ENCODE measurements at regions not wholly inside any gene's neighbourhood (a gene's known extent, or its start where the extent isn't known, plus 50 kb on each side); places are given as distances from the start of the nearest gene placed in this dataset.

DNA sequence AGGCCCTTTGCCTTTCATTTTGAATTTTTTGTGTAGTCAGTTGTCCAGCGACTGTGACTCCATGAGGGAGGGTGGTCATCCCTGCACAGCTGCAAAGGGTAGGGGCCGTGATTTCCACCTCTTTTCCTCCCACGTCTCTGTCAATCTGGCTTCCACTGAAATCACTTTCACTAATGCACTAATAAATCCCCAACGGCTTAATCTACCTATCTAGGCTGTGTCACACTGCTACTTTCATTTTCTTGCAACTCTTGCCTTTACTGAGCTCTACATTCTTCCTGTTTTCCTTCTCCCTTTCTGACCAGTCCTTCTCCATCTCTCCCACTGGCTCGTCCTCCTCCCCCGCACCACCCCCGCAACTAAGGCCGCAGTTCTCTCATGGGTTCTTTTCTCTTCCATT, 212.3 kb upstream of the FOXN3 start:
- DNase-seq (ENCODE audit: low read depth) = no peak

DNA sequence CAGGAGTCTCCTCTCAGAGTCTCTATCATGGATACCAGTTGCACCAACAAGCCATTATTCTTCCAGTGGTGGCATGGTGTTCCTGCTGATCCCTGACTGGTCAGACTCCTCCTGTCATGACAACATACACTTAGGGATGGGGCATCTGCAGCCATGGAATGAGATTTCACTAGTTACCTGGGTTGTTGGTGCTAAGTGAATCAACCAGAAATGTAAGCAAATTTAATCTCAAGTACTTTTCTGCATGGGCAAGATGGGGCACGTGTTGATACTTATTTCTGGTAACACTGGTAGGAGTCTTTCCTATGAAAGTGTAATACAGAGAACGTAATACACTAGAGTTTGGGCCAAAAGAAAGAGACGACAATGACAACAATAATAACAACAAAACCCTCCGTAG, 211.5 kb upstream of the FOXN3 start:
- DNase-seq (ENCODE audit: low read depth) = no peak

DNA sequence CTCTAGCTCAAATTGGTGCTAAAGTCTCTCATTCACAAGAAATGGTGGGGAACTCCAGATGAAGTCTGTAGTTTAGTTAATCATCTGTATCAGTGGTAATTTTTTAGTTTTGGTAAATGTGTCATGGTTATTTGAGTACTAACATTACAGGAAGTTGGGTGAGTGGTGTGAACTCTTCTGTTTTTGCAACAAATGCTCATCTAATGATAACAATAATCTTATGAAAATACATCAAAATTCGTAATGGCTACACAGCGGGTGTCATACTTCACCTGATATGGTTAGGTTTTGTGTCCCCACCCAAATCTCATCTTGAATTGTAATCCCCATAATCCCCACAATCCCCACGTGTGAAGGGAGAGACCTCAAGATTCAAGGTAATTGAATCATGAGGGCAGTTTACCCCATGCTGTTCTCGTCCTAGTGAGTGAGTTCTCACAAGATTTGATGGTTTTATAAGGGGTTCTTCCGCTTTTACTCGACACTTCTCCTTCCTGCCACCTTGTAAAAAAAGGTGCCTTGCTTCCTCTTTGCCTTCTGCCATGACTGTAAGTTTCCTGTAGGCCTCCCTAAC, 209.3 kb upstream of the FOXN3 start:
- DNase-seq (ENCODE audit: low read depth) = no peak

DNA sequence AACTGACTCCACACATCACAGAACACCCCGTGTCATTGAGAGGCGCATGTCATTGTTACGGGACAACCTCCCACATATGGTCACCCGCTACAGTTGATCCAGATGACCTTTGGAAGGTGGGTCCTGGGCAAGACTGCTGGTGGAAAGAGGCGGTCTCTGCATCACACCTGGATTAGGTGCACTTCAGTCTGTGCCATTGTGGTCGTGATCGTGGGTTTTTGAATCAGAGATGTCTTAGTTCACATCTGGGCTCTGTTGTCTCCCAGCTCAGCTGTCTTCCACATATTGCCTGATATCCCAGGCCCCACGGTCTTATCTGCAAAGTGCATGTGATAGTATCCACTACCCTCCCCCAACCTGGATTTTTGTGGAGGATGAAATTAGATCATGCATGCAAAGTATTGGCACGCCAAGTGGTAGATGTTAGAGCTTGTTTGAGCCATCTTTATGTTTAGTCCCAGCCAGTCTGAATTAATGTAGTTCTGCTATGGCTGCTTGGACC, 208.7 kb upstream of the FOXN3 start:
- no peak for DNase-seq (ENCODE audit: low read depth)

DNA sequence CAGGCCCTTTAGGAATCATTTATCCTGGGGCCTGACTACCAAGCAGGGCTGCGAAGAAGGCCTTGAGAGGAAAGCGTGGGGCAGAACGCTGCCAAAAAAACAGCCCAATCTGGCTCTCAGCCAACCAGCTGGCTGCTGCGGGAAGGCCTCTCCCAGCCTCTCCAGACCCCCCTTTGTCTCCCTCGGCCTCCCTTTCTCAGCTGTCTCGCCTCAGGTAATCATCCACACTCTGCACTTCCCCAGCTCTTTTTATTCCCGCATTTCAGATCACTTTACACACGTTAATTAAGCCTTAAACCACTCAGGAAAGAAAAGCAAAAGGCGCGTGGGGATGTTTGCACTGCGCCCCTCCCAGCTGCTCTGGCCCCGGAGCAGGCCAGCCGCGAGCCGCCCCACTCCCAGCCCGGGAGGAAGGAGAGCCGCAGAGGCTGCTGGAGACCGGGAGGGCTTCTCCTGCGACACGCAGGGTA, 208.2 kb upstream of the FOXN3 start:
- DNase-seq (ENCODE audit: low read depth) = no peak

DNA sequence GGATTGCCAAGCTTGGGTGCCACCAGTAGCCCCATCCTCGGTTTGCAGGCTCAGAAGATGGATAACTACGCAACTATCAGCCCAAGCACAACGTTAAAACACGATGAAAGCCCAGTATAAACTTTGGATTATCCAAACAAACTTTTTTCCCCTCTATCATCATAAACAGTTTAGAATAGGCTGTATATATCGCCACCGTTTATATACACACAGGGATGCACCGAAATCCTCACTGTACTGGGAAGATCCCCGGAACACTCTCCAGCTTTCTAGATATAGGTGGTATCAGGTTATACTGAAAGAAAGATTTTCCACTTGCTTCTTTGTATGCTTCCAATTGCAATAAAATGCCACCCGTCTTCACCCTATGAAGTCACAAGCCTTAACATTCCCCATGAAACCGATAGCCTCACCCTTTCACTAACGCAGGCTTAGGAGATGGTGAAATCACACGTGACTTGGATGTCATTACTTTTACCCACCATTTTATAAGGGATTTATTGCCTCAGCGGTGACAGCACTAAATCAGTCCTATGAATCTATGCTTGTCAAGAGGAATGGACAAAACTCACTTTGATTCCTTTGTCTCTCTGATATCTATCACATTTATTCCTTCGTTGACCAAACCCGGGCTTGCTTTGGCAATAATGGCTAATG, 207.6 kb upstream of the FOXN3 start:
- DNase-seq (ENCODE audit: low read depth) = no peak

DNA sequence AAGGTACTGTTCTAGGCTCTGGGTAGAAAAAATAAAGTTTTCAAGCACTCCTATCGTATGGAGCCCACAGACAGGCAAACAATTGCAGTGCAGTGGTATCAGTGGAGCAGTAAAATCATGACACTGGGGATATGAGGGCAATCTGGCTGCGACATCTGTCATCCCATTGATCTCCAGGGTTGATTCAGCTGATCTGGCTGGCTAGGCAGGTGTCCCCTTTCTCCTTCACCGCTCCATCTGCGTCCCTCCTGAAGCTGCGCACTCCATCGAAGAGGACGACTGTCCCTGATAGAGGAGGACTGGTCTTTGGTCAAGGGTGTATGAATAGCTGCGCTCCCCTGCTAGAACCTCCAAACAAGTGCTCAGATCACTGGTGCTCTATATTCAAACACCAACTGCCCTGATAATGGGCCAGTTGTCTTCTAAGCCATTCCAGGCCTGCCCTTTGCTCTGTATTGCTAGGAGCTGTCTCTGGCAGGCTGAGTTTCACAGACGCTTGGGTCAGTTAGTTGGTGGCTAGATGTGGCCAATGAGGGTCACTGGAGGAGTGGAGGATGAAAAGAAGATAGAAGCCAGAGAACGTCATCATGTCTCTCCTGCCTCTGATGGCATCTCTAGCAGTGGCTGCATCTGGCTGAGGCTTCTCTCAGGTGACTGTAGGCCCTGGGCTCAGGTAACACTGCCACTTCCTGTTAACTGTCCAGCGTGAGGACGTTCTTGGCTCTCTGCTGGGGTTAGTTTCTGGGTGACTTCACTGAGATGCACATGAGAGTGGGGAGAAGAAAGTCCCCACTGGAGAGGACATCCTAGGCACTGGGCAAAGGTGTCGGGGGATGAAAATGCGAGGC, 205.0 kb upstream of the FOXN3 start:
- DNase-seq (ENCODE audit: low read depth) = no peak

DNA sequence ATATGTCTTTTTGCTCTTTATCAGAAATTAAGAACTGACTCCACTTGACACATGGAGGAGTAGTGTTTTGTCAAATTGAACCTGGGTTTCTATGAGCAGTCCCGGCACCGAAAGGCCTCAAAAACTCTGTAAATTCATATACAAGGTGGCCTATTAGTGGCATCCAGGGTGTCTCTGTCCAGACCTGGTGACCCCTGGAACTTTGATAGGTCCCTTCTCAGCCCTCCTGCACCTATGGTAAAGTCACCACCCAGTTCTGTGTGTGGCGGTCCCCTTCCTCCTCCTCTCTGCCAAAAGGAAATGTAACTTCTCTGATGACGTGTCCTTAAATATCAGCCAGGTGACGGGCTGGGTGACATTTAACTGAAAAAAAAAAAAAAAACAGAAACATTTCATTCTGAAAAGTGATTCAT, 204.0 kb upstream of the FOXN3 start:
- peak; percentile 41 for DNase-seq (ENCODE audit: low read depth)

DNA sequence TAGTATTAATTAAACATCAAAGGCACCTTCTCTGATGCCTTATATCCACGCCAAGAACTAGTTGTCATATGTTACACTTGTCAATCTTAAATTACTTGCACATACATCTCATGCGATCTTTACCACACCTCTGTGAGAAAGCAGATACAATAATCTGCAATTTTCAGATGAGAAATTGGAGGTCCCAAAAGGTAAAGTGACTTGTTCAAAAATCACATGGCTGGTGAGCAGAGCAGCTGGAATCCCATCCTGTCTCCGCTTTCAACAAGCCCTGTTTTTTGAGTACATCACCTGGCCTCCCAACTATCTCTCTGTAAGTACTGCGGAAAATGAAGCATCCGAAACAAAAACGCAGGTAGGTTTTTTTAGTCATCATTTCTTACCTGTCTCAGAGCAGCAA, 203.4 kb upstream of the FOXN3 start:
- DNase-seq (ENCODE audit: low read depth) = no peak

DNA sequence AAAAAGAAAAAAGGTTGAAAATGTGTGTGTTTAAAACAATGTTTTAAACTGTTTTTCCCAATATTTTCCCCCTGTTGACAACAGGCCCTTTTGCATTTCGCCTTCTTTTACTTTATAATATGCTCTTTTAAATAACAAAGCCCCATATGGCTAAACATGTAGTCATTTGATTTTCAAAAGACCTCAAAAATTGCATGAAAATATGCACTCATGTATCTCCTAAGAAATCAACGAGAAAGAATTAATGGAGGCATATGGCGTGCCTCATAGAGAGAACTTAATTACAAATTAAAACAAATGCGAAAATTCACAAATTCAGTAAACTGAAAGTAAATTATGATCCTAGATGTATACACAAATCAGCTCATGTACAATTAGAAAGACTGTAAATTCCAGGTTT, 202.6 kb upstream of the FOXN3 start:
- no peak for DNase-seq (ENCODE audit: low read depth)

DNA sequence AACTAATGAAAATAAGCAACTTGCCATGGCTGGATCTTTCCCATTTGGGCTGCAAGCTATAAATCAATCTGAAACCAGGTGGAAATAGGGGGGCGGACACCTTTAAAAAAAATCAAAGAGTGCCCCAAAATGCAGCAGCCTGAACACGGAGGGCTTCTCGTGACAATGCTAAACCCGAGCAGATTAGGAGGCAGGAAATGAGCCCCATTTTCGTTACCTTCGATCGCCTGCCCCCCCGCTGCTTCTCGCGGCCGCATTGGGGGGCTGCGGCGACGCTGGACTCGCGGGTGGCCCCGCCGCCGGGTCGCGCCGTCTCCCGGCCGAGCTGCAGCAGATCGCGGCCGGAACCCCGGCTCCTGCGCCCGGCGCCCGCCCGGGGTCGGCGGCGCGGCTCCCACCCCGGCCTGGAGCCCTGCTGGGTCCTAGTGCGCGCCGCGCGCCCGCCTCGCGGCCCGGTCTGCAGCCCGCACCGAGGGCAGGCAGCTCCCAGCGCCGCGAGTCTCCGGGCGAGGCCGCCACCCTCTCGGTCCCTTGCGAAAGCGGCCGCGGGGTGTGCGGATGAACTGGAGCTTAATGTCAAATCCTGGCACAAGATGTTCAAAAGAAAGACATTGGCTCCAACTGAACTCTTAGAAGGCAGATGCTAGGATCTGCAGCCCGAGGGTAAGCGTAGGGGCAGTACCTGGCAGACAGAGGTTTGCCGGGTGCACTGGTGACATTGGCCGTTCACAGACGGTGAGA, 201.9 kb upstream of the FOXN3 start:
- DNase-seq (ENCODE audit: low read depth) = peak; percentile 46

DNA sequence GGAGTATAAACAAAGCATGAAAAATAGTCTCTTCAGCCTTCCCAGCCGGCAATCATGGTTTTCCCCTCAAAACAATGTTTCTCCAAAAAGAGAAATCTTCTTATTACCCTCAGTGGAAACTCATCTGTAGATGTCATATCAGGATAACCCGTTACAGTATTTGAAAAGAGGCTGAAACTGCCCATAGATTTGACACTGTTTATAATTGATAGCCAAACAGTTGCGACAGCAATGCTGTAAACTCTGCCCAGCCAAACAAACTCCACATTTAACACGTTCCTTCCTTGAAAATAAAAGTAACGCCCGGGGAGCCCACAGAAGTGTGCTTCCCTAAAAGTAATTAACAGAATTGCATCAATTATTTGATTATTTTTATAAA, 201.3 kb upstream of the FOXN3 start:
- DNase-seq (ENCODE audit: low read depth) = no peak

DNA sequence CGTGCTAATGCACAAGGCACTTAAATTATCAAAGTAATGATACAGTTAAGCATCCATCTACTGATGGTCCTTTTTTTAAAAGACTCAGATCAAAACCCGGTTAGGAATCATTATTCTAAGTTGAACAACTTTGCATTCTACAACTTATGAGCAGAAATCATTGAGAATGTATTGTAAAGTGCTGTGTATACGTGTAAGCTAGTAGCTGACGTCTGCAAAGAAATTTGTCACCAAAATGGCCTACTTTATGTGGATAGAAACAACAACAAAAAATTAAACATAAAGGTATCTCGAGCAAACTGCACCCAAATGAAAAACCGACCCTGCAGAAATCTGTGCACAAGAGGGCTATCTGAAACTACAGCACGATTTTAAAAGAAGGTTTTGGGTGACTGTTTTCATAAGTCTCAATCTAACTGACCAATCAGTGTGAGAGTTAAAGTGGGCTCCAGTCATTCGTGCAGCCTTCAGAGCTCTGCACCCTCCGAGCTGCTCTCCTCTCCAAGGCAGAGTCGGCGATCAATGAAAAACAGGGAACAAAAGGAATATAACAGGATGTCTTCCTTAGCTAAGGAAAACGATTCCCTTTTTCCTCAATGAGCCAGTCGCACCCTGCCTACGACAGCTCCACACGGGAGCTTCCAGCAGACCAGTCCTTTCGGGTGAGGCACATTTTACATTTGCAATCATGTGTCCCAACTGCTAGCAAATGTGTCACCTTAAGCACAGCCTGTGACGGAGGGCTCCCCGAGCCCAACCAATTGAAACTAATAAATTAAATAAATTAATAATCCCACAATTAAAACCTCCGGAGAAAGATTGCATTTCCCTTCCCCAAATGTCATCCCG, 200.7 kb upstream of the FOXN3 start:
- no peak for DNase-seq (ENCODE audit: low read depth)

DNA sequence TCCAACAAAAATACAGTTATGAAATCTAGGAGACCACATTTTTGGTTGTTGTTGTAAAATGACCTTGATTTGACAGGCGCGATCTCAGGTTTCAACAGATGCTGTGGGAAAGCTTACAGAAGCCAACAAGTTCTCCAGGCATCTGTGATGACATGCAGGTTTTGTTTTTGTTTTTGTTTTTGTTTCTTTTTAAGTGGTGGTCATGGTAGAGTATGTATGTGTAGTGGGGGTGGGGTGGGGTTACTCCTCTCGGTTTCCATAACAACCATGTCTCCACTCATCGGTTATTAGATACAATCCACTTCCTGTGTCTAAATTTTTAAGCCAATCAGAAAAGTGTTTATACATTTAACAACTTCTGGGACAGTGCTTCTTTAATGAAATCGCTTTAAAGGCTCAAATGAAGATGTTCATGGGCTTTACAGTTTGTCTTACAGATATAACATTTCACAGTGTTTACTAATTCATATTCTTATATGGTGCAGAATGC, 199.9 kb upstream of the FOXN3 start:
- DNase-seq (ENCODE audit: low read depth) = peak; percentile 58

DNA sequence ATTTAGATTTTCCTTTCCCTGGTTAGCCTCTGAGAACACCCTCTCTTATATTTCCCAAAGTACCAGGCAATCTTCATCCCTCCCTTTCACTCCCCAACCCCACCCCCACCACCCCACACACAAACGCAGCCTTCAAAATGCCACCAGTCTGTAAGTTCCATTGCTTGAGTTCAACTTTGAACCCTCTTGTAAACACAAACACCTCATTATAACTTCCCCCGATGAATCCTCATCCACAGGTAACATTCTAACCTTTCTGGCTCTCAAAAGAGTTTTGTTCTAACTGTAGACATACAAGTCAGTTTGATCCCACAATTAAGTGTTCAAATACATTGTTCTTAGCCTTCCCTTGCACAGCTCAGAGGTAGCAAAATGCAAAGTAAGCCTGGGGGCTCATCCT, 199.4 kb upstream of the FOXN3 start:
- DNase-seq (ENCODE audit: low read depth) = no peak

DNA sequence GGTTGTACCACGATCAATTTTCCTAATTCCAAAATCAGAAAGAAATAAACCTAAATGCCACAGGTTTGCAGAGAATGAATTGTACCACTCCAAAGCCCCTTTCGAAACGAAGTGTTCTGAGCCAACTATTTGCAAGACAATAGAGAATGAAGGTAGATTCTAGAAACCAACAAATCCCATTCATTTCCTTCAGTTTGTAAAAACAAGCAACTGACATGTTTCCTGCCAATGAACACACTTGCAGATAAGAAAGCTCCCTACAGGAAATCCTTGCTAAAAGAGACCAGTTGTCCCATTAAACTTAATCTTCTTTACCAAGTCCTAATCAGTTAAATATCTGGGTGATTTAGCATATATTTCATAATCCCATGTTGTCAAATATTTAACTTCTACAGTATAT, 198.4 kb upstream of the FOXN3 start:
- DNase-seq (ENCODE audit: low read depth) = no peak

DNA sequence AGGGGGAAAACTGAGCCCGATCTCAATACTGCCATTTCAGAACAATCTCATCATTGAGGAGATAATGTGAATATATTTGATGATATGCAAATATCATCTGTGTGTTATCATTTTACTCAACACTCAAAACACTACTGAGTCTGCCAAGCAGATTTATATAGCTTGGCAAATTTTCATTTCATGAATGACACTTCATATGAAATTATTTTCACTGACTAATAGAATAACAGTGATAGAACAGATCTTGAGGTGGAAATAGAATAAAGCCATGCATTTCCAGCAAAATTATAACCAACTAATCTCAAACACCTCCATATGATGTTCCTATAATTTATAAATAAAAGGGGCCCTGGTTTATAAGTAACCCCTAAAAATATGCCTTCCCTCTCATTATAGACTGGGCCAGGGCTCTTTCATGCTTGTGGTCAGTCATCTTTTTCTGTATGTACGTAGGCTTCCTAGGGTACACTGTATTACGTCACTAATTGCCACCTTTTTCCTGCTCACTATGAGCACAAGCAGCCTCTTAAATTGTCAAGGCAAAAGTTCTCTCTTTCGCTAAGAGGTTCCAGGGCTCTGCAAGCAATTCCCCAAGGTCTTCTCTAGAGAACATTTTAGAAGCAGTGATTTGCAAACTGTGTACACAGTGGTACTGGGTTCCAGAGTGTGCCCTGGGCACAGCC, 197.1 kb upstream of the FOXN3 start:
- DNase-seq (ENCODE audit: low read depth) = no peak

DNA sequence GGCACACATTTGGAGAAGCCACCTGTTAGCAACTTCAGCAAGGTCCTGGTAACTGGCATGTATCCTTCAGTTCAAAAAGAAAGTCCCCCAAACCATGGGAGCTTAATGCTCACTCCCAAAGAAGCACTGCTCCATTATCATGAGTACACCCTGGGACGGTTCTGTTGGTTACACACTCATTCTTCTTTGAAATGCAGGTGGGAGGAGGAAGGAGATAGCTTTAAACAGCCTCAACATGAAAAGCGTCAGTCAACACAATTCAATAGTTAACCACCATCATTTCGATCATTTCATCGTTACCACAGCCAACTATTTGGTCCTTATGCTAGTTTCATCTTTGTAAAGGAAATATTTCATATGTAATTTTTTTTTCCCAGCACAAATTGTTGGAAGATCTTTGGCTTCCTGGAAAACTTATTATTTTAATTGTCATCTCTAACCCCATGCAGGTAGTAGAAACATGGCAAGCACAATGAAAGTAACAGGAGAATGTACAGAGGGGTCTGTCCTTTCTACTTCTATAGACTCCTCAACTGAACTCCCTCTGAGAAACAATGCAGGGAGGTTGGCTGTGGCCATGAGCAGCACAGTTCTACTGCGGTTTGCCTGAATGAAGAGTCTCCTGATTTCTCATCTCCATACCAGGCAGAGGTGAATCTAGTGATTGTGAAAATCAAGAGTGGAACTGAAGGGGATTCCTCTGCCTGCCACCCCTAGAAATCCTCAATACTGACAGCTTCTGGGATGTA, 196.4 kb upstream of the FOXN3 start:
- DNase-seq (ENCODE audit: low read depth) = no peak

DNA sequence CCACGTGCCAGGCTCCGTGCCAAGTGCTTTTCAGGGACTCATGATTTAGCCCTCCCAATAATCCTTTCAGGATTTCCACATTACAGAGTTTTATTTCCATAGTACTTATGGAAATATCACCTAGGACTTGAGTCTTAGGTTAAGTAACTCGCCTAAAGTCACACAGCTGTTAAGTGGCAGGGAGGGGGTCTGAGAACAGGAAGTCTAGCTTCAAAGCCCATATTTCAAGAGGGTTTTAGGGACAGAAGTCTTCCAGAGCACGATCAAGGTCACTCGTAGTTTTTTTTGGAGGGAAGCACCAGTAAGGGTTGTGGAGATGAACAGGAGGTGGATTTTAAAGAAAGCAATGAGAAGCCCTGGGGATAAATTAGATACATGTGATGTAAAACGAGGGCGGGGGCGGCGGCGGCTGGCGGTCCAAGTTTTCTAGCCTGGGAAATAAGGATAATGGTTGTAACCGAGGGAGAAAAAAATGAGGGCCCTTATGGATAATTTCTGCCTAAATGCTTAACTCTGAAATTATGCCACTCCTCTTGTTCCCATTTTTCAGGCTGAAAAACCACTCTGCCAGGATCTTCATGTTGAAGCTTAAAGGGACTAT, 192.6 kb upstream of the FOXN3 start:
- DNase-seq (ENCODE audit: low read depth) = no peak

DNA sequence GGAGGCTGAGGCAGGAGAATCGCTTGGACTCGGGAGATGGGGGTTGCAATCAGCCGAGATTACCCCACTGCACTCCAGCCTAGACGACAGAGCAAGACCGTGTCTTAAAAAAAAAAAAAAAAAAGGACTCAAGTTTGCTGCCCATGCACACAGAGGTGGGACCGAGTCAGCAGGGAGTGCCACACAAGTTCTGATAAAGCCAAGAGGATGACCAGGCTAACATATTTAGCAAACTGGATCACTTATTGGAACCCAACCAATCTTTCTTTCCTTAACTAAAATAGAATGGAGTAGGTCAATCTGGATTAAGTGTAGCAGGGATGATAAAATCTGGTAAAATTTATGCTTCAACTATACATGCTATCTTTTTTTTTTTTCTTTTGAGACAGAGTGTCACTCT, 190.4 kb upstream of the FOXN3 start:
- DNase-seq (ENCODE audit: low read depth) = no peak

Measured in T-helper 22 cell (primary cell).